ENCODE measurements at regions not wholly inside any gene's neighbourhood (a gene's known extent, or its start where the extent isn't known, plus 50 kb on each side); places are given as distances from the start of the nearest gene placed in this dataset.

GRCh38 chr11:90747057-90747456 is 524.2 kb upstream of the CHORDC1 start:
- TF ChIP-seq CTCF (IDR thresholded peaks at IDR 0.05; ENCODE audit: low read depth, low read length): no peak
- no peak for TF ChIP-seq EZH2phosphoT487 (IDR thresholded peaks at IDR 0.05; ENCODE audit: low read depth)
